Spinal cord (tissue), 9 donors: ENCODE measurements at regions not wholly inside any gene's neighbourhood (a gene's known extent, or its start where the extent isn't known, plus 50 kb on each side); places are given as distances from the start of the nearest gene placed in this dataset.
A peak's percentile ranks its signal among the peaks of the same experiment; 100 is the strongest.

Source experiments
- DNase-seq, 6 donors: peaks; one replicate each; pipeline versions ENCODE4 v3.0.0 to v3.0.0-alpha.2; 2013 to 2015; ENCODE audit warnings: low spot score in 6 of 6, low read depth in 4 of 6
- H3K27ac ChIP-seq: one replicate; pipeline ENCODE4 v1.5.1; 2013; ENCODE audit warnings: low read depth, low read length, control low read depth
- H3K27me3 ChIP-seq: one replicate; pipeline ENCODE4 v1.6.1; 2013; ENCODE audit warnings: low read length; ENCODE audit not compliant: control insufficient read depth, insufficient read depth
- H3K36me3 ChIP-seq: one replicate; pipeline ENCODE4 v1.6.1; 2013; ENCODE audit warnings: low read length; ENCODE audit not compliant: control insufficient read depth, insufficient read depth
- H3K4me1 ChIP-seq: one replicate; pipeline ENCODE4 v1.6.1; 2013; ENCODE audit warnings: low read length; ENCODE audit not compliant: control insufficient read depth, insufficient read depth
- H3K4me3 ChIP-seq: one replicate; pipeline ENCODE4 v1.5.1; 2013; ENCODE audit warnings: low read depth, low read length, control low read depth
- H3K9me3 ChIP-seq: one replicate; pipeline ENCODE4 v1.6.1; 2013; ENCODE audit warnings: low read length; ENCODE audit not compliant: control insufficient read depth, insufficient read depth
- WGBS: methylation state at CpG from one replicate; pipeline ENCODE4 v1.1.5; 2013; ENCODE audit warnings: missing lambda C conversion rate; ENCODE audit not compliant: insufficient coverage; 5-methylcytosine and 5-hydroxymethylcytosine counted together
- donor health status: healthy.

DNA sequence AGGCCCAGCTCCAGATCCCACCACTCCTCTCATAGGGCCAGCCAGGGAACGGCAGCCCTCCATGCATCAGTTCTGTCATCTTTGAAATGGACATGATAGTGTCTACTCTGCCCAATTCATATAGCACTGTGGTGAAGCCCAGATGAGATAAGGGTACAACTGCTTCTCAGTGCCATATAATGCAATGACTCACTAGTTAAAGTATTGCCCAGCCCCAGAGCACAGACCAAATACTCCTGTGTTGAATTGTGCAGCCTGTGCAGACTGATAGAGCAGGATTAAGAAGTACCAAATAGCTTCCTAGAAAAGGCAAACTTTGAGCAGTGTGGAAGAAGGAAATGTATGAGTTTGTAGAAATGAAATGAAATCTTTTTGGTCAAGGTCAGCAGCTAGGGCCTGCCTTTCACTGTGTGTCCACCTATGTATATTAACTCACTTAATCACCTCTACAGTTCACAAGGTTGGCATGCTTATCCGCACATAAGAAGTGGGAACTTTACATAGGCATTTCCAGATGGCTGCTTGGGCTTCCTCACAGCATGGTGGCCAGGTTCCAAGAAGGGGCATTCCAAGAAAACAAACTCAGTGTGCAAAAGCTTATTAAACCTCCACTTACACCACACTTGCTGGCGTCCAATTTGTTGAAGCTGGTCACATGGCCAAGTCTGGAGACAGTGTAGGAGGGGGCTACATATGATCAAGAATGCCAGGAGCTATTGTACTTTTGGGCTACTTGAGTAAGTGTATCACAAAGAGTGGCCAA is 102.8 kb upstream of the COPS8 start:
- Histone ChIP-seq H3K36me3 (no peaks in the 10 kb centered on the region), H3K9me3 (peaks cover 2% of the 10 kb centered on the region), H3K4me1 (no peaks in the 10 kb centered on the region), H3K27ac (no peak overlapping the region), H3K27me3 (no peaks in the 10 kb centered on the region), H3K4me3 (no peak overlapping the region)
- peak in 1 of 6 donors; percentile 55 for DNase-seq
- 80% methylated on average over 1 of the region's 3 CpGs for WGBS

DNA sequence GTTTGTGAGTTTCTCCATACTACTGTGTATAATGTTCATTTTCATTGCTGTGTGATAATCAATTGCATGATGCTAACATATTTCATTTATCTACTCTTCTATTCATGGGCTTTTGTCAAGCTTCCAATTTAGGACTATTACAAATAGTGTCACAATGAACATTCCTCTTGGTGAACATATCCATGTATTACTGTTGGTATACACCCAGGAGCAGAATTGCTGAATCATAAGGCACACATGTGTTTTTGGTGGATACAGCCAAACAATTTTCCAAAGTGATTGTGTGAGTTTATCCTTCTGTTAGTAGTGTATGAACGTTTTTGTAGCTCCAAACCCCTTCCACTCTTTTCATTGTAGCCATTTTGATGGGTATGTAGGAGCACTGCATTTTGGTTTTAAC is 101.6 kb upstream of the COPS8 start:
- Histone ChIP-seq H3K9me3 (peaks cover 2% of the 10 kb centered on the region), H3K4me1 (peaks cover 3% of the 10 kb centered on the region), H3K27ac (no peak overlapping the region), H3K36me3 (no peaks in the 10 kb centered on the region), H3K27me3 (no peaks in the 10 kb centered on the region), H3K4me3 (no peak overlapping the region)
- no CpG with 5 or more reads among the region's 1 CpG for WGBS
- no peak for DNase-seq

DNA sequence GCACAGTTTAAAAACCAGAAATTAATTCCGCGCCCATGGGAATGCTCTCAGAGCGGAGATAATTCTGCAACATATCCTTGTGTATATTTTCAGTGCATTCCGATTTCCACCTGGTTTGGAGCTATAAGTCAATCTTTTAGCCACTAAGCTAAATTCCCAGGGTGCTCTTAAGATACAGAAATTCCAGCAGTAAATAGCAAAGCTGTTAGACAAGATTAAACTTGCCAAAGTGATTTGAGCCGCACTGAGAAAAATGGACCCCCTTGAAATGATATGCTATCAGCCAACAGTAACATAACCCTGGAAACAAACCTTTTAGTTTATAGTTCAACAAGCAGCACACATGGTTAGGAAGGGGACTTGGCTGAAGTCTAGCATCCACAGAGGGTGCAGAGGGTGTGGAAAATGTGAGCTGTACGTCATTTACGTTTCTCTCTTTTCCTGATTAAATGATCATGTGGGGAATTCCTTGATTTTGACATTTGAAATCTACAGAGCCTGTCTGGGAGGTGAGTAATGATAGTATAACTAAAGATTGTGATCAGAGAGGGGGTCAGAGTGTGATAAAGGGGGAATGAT is 99.8 kb upstream of the COPS8 start:
- 77% methylated on average over 5 of the region's 7 CpGs for WGBS
- Histone ChIP-seq H3K4me1 (peaks cover 4% of the 10 kb centered on the region), H3K4me3 (no peak overlapping the region), H3K36me3 (no peaks in the 10 kb centered on the region), H3K27ac (no peak overlapping the region), H3K9me3 (peaks cover 2% of the 10 kb centered on the region), H3K27me3 (no peaks in the 10 kb centered on the region)
- DNase-seq: peak in 1 of 6 donors; percentile 30

DNA sequence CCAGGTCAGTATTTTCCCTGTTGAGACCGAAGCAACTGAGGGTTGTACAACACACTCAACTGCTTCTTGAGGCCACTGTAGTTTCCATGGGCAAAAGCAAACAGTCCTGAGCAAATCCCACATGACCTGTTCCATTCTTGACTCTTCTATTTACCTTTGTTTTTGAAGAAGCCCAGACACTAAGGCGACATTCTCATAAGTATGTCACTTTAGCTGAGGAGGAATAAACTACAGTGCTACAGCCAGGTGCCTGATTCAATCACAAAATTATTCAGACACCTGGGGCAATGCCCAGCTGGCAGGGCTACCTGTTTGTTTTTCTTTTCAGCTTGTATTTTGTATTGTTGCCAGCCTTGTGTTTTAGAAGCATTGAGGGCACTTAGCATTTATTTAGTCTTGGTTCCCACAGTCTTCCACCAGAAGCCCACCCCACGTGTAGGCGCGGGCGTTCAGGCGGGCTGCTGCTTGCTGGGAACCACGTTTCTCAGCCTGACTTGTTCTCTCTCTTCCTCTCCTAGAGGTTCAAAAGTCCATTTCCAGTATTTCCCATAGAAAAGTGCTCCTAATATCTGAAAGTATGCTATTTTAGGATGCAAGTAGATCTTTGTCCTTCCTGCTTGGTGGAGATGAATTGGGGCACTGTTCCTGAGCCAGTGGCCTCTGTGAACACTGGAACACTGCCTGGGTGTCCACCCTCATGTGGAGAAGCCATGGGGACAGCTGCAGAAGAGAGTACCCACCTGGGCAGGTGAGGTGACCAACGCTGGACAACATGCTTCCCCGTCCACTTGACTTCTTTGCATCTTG is 99.0 kb upstream of the COPS8 start:
- DNase-seq: no peak
- Histone ChIP-seq H3K27me3 (no peaks in the 10 kb centered on the region), H3K36me3 (no peaks in the 10 kb centered on the region), H3K4me3 (no peak overlapping the region), H3K27ac (no peak overlapping the region), H3K9me3 (peaks cover 2% of the 10 kb centered on the region), H3K4me1 (peaks cover 4% of the 10 kb centered on the region)
- 95% methylated on average over 2 of the region's 10 CpGs for WGBS

DNA sequence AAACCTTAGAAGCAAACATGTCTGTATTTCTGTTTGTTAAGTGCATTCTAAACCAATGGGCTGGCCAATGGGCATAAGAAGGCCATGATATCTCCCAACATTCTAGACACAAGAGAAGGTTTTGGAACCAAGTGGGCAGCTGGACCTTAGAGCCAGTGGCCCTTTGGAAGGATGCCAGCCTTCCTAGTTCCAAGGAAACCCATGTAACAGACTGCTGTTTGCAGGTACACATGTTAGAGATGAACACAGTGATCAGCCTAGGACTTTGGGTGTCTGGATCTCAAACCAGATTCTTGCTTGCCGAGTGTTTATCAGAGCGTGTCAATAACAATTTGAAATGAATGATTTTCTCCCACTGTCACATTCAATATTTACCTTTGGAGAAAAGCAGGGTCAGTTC is 97.5 kb upstream of the COPS8 start:
- H3K27me3 ChIP-seq: no peaks in the 10 kb centered on the region
- no peak overlapping the region for H3K27ac ChIP-seq
- no peak overlapping the region for H3K4me3 ChIP-seq
- no peaks in the 10 kb centered on the region for H3K36me3 ChIP-seq
- DNase-seq: no peak
- WGBS: no CpG with 5 or more reads among the region's 2 CpGs
- H3K4me1 ChIP-seq: peaks cover 4% of the 10 kb centered on the region
- peaks cover under 1% of the 10 kb centered on the region for H3K9me3 ChIP-seq

DNA sequence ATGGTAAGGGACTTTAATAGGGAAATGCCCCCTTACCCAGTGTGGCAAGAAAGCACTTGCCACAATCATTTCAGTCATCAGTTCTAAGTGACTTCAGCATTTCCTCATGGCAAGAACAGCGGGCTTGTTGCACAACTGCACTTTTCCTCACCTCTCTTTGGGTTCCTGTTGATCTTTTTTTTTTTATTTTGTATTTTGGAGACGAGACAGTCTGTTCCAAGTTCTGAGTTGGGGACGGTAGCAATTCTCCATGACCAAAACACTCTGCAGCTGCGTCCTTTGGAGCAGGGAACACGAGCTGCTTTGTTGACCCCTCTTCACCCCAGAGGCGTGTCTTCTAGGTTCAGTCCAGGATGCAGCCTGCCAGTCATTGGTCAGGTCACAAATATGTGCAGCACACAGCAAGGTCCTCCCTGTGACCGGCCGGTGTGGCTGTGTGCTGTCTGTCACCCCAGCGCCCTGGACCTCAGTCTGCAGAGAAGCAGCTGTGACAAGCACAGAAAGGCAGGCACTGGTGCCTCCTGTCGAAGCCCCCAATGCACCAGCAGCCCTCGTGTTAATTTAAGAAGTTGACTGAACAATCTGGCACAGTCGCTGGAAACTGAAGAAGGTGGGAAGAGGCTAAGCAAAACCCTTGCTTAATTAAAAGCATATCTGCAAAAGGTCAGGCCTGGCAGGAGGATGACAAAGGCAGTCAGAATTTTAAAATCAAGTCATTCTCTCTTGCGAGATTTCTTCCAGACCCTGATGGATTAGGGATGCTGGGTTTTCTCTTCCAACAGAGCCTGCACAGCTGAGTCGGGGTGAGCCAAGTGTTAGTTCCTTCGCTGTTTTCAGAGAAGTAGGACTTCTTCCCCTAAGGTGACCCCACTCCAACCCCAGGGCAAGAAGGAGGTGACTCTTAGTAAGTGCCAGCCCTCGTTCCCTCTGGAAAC is 96.7 kb upstream of the COPS8 start:
- H3K9me3 ChIP-seq: no peaks in the 10 kb centered on the region
- WGBS: 54% methylated on average over 12 of the region's 16 CpGs
- no peak overlapping the region for H3K4me3 ChIP-seq
- peaks cover 4% of the 10 kb centered on the region for H3K4me1 ChIP-seq
- H3K27ac ChIP-seq: no peak overlapping the region
- no peaks in the 10 kb centered on the region for H3K27me3 ChIP-seq
- H3K36me3 ChIP-seq: no peaks in the 10 kb centered on the region
- peak in 1 of 6 donors; percentile 14 for DNase-seq

DNA sequence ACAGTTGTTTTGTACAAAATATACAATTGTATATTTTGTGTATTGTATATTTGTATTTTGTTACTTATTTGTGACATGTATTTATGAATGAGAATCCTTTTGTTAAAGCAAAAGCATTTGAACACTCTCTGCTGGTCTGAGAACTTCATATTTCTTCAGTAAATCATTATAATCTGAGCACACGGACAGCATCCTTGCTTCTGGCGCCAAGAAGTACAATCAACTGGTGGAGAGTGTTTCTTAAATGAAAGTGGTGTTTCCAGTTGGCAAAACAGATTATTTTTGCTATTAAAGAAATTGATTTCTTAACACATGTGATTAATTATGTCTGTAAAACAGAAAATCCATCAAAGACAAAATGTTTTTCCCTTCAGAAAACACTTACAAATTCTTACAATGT is 95.1 kb upstream of the COPS8 start:
- Histone ChIP-seq H3K4me3 (no peak overlapping the region), H3K36me3 (no peaks in the 10 kb centered on the region), H3K4me1 (peaks cover 11% of the 10 kb centered on the region), H3K9me3 (no peaks in the 10 kb centered on the region), H3K27me3 (no peaks in the 10 kb centered on the region), H3K27ac (no peak overlapping the region)
- DNase-seq: no peak
- no CpG with 5 or more reads among the region's 2 CpGs for WGBS

DNA sequence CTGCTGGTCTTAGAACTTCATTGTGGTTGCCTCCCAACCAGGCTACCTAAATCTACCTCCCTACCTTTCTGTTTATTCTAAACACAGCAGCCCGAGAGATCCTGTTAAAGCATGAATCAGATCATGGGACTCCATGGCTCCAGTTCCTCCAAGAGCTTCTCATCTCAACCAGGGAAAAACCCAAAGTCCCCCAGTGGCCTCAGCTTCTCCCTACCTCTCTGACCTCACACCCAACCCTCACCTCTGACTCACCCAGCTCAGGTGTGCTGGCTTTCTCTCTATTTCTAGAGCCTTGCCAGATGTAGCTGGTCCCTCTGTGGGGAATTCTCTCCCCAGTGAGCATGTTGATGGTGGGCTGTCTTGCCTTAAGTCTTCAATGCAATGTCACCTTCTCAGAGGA is 93.8 kb upstream of the COPS8 start:
- no peak overlapping the region for H3K4me3 ChIP-seq
- no peak for DNase-seq
- no peaks in the 10 kb centered on the region for H3K27me3 ChIP-seq
- no peak overlapping the region for H3K27ac ChIP-seq
- WGBS: 92% methylated on average over 1 of the region's 1 CpG
- H3K4me1 ChIP-seq: peaks cover 11% of the 10 kb centered on the region
- H3K36me3 ChIP-seq: no peaks in the 10 kb centered on the region
- H3K9me3 ChIP-seq: no peaks in the 10 kb centered on the region

DNA sequence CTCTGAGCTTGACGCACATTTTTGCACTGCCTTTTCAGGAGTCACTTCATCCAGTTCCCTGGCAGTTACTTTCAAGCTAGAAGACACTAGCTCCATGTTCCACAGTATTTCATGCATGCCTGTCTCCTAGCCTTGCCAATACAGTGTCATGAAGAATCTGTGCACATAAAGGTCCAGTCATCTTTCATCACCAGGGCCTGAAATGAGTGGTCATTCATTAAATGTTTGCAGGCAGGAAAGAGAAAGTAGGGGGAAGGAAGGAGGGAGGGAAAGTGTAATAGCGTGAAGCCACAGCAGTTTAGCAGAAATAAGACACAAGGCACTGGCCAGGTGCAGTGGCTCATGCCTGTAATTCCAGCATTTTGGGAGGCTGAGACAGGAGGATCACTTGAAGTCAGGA is 92.4 kb upstream of the COPS8 start:
- Histone ChIP-seq H3K9me3 (no peaks in the 10 kb centered on the region), H3K27ac (no peak overlapping the region), H3K36me3 (no peaks in the 10 kb centered on the region), H3K27me3 (no peaks in the 10 kb centered on the region), H3K4me3 (no peak overlapping the region), H3K4me1 (peaks cover 11% of the 10 kb centered on the region)
- no peak for DNase-seq
- 94% methylated on average over 2 of the region's 2 CpGs for WGBS
